Transverse colon (tissue), 4 donors: ENCODE measurements at regions not wholly inside any gene's neighbourhood (a gene's known extent, or its start where the extent isn't known, plus 50 kb on each side); places are given as distances from the start of the nearest gene placed in this dataset.

Experiments
- DNase-seq: peaks from one replicate; pipeline ENCODE4 v3.0.0-alpha.2; 2019
- H3K27ac ChIP-seq, 4 donors: fragments of 200-600 bp; sonication (generic); 2 replicates each; pipeline ENCODE4 v1.5.1; 2016 to 2018; ENCODE audit warnings: inconsistent platforms in 4 of 4
- H3K27me3 ChIP-seq: fragments of 200-600 bp; sonication (generic); 2 replicates; pipeline ENCODE4 v1.5.1; 2017; ENCODE audit warnings: inconsistent platforms
- H3K36me3 ChIP-seq, 4 donors: fragments of 200-600 bp; sonication (generic); 2 replicates each; pipeline ENCODE4 v1.5.1; 2017 to 2019; ENCODE audit warnings: inconsistent platforms in 4 of 4
- H3K4me1 ChIP-seq, 4 donors: fragments of 200-600 bp; sonication (generic); 2 replicates each; pipeline ENCODE4 v1.5.1; 2017 to 2020; ENCODE audit warnings: inconsistent platforms in 4 of 4
- H3K4me3 ChIP-seq, 4 donors: fragments of 200-600 bp; sonication (generic); 1 replicate in 1 of 4; 2 replicates in 3 of 4; pipeline versions ENCODE4 v1.5.1 to v1.6.1; 2017 to 2019; ENCODE audit warnings: inconsistent platforms in 4 of 4
- H3K9me3 ChIP-seq, 2 donors: fragments of 200-600 bp; sonication (generic); 2 replicates each; pipeline ENCODE4 v1.5.1; 2017 to 2019; ENCODE audit warnings: inconsistent platforms in 2 of 2
- CTCF ChIP-seq, 5 experiments: fragments of 200-600 bp in 3 of 5; fragments of 450-650 bp in 2 of 5; sonication (generic) in 3 of 5; IDR thresholded peaks; 1 replicate in 2 of 5; 2 replicates in 3 of 5; pipeline ENCODE4 v1.5.1; 2016 to 2017; ENCODE audit warnings: antibody characterized with exemption in 5 of 5, inconsistent platforms in 3 of 5, mild to moderate bottlenecking in 2 of 5, moderate library complexity in 1 of 5
- EP300 ChIP-seq: sonication (generic); formaldehyde crosslinking; IDR thresholded peaks from one replicate; pipeline ENCODE4 v1.6.1; 2017; ENCODE audit warnings: antibody characterized with exemption, low read depth
- POLR2A ChIP-seq: fragments of 450-650 bp; IDR thresholded peaks from one replicate; pipeline ENCODE4 v1.6.1; 2016; ENCODE audit warnings: antibody characterized with exemption, mild to moderate bottlenecking, moderate library complexity
- POLR2AphosphoS5 ChIP-seq, 3 donors: sonication (generic); formaldehyde crosslinking; IDR thresholded peaks; one replicate each; pipeline ENCODE4 v1.6.1; 2016; ENCODE audit warnings: antibody characterized with exemption in 3 of 3
- WGBS, 2 donors: methylation state at CpG; one replicate each; pipeline ENCODE4 v1.1.5; 2018; ENCODE audit warnings: low coverage in 1 of 2; 5-methylcytosine and 5-hydroxymethylcytosine counted together
- in situ Hi-C, 4 donors: fragments of 200-750 bp; cut with MboI; loops; one replicate each; pipeline versions ENCODE4 v1.15.0 to v1.15.1; 2017; ENCODE audit warnings: low sequenced_read_pairs in 3 of 4, low pct_ligation_motif_present in 1 of 4, low pct_unique_long_range_greater_than_20kb in 1 of 4
- intact Hi-C: fragments of 100-400 bp; cut with DNase I; formaldehyde crosslinking; loops from one replicate; pipeline ENCODE4 v1.15.1; 2023; ENCODE audit warnings: low total_unique reads

- 95 to 100% methylated on average over 2 of the region's 2 CpGs for WGBS, 2 donors
- DNase-seq = no peak
- H3K36me3 ChIP-seq = no peaks in the 10 kb centered on the region
- no peaks in the 10 kb centered on the region for H3K27me3 ChIP-seq
- H3K27ac ChIP-seq = peak overlapping the region in 2 of 4 donors; percentile 20 to 26
- H3K9me3 ChIP-seq = no peaks in the 10 kb centered on the region
- intact Hi-C loops (no loop called here), in situ Hi-C loops (no loop called here)
- peaks cover 5 to 25% (median 17%) of the 10 kb centered on the region in 4 donors for H3K4me1 ChIP-seq
- no peak for TF ChIP-seq POLR2A
- no peak overlapping the region for H3K4me3 ChIP-seq
Measured at GRCh38 chr5:124692950-124693349, 53.5 kb downstream of the ZNF608 start.

DNA sequence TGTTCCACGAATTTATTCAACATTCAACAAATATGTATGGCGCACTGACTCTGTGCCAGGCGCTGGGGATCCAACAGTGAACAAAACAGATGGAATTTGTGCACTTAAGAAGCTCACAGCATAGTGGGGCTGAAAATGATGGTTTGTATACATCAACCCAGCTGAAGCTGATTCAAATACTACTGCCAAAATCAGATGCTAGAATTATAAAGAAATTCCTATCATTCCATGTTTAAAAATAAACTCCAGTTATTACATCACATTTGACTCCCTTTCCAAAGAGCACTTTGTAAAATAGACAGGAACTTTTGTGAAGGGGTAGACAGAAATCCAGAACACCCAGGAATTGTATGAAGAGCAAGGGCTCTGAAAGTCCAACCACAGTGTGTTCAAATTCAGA, 54.1 kb downstream of the ZNF608 start:
- 57 to 63% methylated on average over 3 of the region's 3 CpGs for WGBS, 2 donors
- peak overlapping the region in 2 of 4 donors; percentile 20 to 26 for H3K27ac ChIP-seq
- in situ Hi-C loops (no loop called here), intact Hi-C loops (no loop called here)
- no peak for TF ChIP-seq EP300
- no peak for TF ChIP-seq POLR2A
- H3K4me3 ChIP-seq = no peak overlapping the region
- H3K9me3 ChIP-seq = no peaks in the 10 kb centered on the region
- no peaks in the 10 kb centered on the region for H3K27me3 ChIP-seq
- no peaks in the 10 kb centered on the region for H3K36me3 ChIP-seq
- H3K4me1 ChIP-seq = peaks cover 5 to 22% (median 17%) of the 10 kb centered on the region in 4 donors
- DNase-seq = no peak

DNA sequence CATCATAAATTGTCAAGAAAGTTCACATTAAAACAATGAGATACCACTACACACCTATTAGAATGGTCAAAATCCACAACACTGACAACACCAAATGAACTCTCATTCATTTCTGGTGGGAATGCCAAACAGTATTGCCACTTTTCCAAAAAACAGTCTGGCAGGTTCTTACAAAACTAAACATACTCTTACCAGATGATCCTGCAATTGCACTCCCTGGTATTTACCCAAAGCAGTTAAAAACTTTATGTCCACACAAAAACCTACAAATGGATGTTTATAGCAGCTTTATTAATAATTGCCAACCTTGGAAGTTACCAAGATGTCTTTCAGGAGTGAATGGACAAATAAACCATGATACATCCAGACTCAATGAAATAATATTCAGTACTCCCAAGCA, 56.8 kb downstream of the ZNF608 start:
- intact Hi-C loops (no loop called here), in situ Hi-C loops (no loop called here)
- Histone ChIP-seq H3K4me3 (no peak overlapping the region), H3K27ac (no peak overlapping the region), H3K27me3 (no peaks in the 10 kb centered on the region), H3K9me3 (no peaks in the 10 kb centered on the region), H3K4me1 (peaks cover 0 to 21% (median 14%) of the 10 kb centered on the region in 4 donors), H3K36me3 (no peaks in the 10 kb centered on the region)
- TF ChIP-seq POLR2AphosphoS5 (IDR thresholded peaks at IDR 0.05) (no peak), EP300 (no peak), CTCF (IDR thresholded peaks at IDR 0.05) (no peak), POLR2A (no peak)
- no peak for DNase-seq

GRCh38 chr5:124686239-124687004, 60.0 kb downstream of the ZNF608 start:
- WGBS, 2 donors = 82% methylated on average over 3 of the region's 3 CpGs; no CpG with 5 or more reads in 1 of the 2 donors
- Histone ChIP-seq H3K27ac (peak overlapping the region in 2 of 4 donors; percentile 1 to 14), H3K36me3 (no peaks in the 10 kb centered on the region), H3K9me3 (no peaks in the 10 kb centered on the region), H3K4me1 (peaks cover 0 to 12% (median 5%) of the 10 kb centered on the region in 4 donors), H3K4me3 (no peak overlapping the region), H3K27me3 (no peaks in the 10 kb centered on the region)
- no peak for DNase-seq
- intact Hi-C loops = no loop called here
- in situ Hi-C loops = no loop called here
- TF ChIP-seq POLR2A (no peak), EP300 (no peak), POLR2AphosphoS5 (IDR thresholded peaks at IDR 0.05) (no peak), CTCF (IDR thresholded peaks at IDR 0.05) (no peak)

DNA sequence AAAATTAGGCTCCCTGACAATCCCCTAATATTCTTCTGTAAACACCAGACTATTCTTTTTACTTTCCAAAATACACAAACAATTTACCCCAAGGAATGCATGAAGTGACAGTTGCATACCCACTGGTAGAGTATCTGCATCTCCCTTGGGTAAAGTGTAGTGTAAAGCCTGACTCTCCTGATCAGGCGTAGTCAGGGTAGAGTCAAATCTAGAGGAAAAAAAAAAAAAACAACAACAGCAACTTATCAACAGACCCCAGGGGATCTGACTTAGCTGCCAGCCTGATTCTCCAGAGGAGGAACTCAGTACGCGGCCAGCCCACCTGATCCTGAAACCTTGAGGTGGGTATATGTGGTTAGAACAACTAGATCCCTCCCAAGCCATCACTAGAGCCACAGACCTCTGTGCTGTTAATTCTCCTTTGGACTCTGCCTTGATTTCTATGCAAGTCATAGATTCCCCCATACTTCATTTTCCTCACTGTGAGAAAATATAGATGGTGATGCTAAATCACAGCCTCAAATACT, 61.0 kb downstream of the ZNF608 start:
- WGBS, 2 donors = 95 to 100% methylated on average over 1 to 3 of the region's 3 CpGs
- Histone ChIP-seq H3K4me1 (peaks cover 0 to 12% (median 5%) of the 10 kb centered on the region in 4 donors), H3K4me3 (no peak overlapping the region), H3K27me3 (no peaks in the 10 kb centered on the region), H3K27ac (peak overlapping the region in 2 of 4 donors; percentile 1 to 14), H3K9me3 (no peaks in the 10 kb centered on the region), H3K36me3 (no peaks in the 10 kb centered on the region)
- TF ChIP-seq CTCF (IDR thresholded peaks at IDR 0.05) (no peak), POLR2A (no peak), EP300 (no peak), POLR2AphosphoS5 (IDR thresholded peaks at IDR 0.05) (no peak)
- no peak for DNase-seq
- intact Hi-C loops (no loop called here), in situ Hi-C loops (no loop called here)
